OCI-LY3 (cell line): ENCODE measurements at regions not wholly inside any gene's neighbourhood (a gene's known extent, or its start where the extent isn't known, plus 50 kb on each side); places are given as distances from the start of the nearest gene placed in this dataset.
"Not testable (repeated sequence)": the region's sequence is repeated elsewhere in the genome, so short reads cannot be mapped to it uniquely, and the experiment has no call there.

Source experiments
- H2AFZ ChIP-seq: fragments of 200-600, 300-600 bp; shearing (Covaris generic); 2 replicates; pipeline ENCODE4 v1.6.0; 2014; ENCODE audit warnings: antibody characterized with exemption, low read depth, low read length
- H3K27ac ChIP-seq: fragments of 200-600, 300-600 bp; sonication (generic); 2 replicates; pipeline ENCODE4 v1.5.1; 2014; ENCODE audit warnings: mild to moderate bottlenecking, low read length, moderate library complexity, mixed read lengths
- H3K27me3 ChIP-seq: fragments of 200-600, 300-600 bp; sonication (generic); 2 replicates; pipeline ENCODE4 v1.6.1; 2014; ENCODE audit warnings: low read depth, low read length, mixed read lengths
- H3K36me3 ChIP-seq: fragments of 200-600, 300-600 bp; sonication (generic); replicated peaks from 2 replicates; pipeline ENCODE3; 2014; ENCODE audit warnings: low read depth, low read length, mixed read lengths
- H3K4me1 ChIP-seq: fragments of 300-600, 200-600 bp; sonication (generic); 2 replicates; pipeline ENCODE4 v1.6.1; 2014; ENCODE audit warnings: low read length, mixed read lengths
- H3K4me2 ChIP-seq: fragments of 200-600, 300-600 bp; sonication (generic); 2 replicates; pipeline ENCODE4 v1.6.1; 2014; ENCODE audit warnings: low read length, mixed read lengths
- H3K4me3 ChIP-seq: fragments of 300-600, 200-600 bp; sonication (generic); 2 replicates; pipeline ENCODE4 v1.5.1; 2014; ENCODE audit warnings: antibody characterized with exemption, mild to moderate bottlenecking, low read length, moderate library complexity
- H3K79me2 ChIP-seq: fragments of 300-600, 200-600 bp; shearing (Covaris generic); 2 replicates; pipeline ENCODE4 v1.6.1; 2014; ENCODE audit warnings: mild to moderate bottlenecking, low read length, mixed read lengths
- H3K9ac ChIP-seq: fragments of 300-600, 200-600 bp; shearing (Covaris generic); 2 replicates; pipeline ENCODE4 v1.6.0; 2014; ENCODE audit warnings: mild to moderate bottlenecking, low read length, moderate library complexity
- H3K9me3 ChIP-seq: fragments of 200-600, 300-600 bp; shearing (Covaris generic); 2 replicates; pipeline ENCODE4 v1.6.1; 2014; ENCODE audit warnings: low read length, mixed read lengths; ENCODE audit not compliant: insufficient read depth
- H4K20me1 ChIP-seq: fragments of 200-600, 300-600 bp; sonication (generic); 2 replicates; pipeline ENCODE4 v1.6.1; 2016; ENCODE audit warnings: low read length, mixed read lengths; ENCODE audit not compliant: insufficient read depth

GRCh38 chr1:146618582-146618981 is 319.5 kb upstream of the NBPF12 start:
- H3K27ac ChIP-seq, H2AFZ ChIP-seq, H4K20me1 ChIP-seq, H3K4me1 ChIP-seq, H3K9me3 ChIP-seq, H3K9ac ChIP-seq, H3K4me3 ChIP-seq, H3K4me2 ChIP-seq, H3K27me3 ChIP-seq, H3K36me3 ChIP-seq, H3K79me2 ChIP-seq: not testable (repeated sequence)

GRCh38 chr1:146604681-146605080 is 333.4 kb upstream of the NBPF12 start:
- H3K79me2 ChIP-seq, H3K27ac ChIP-seq, H3K27me3 ChIP-seq, H3K4me2 ChIP-seq, H2AFZ ChIP-seq, H3K4me1 ChIP-seq, H4K20me1 ChIP-seq, H3K36me3 ChIP-seq, H3K9me3 ChIP-seq, H3K9ac ChIP-seq, H3K4me3 ChIP-seq: not testable (repeated sequence)

GRCh38 chr1:146600720-146601307 is 337.3 kb upstream of the NBPF12 start:
- H3K4me1 ChIP-seq, H3K27ac ChIP-seq, H3K79me2 ChIP-seq, H3K4me2 ChIP-seq, H3K36me3 ChIP-seq, H3K27me3 ChIP-seq, H4K20me1 ChIP-seq, H2AFZ ChIP-seq, H3K4me3 ChIP-seq, H3K9ac ChIP-seq, H3K9me3 ChIP-seq: not testable (repeated sequence)

- not testable (repeated sequence) for H3K4me3 ChIP-seq, H3K27ac ChIP-seq, H3K79me2 ChIP-seq, H3K4me1 ChIP-seq, H3K9ac ChIP-seq, H3K9me3 ChIP-seq, H3K27me3 ChIP-seq, H3K36me3 ChIP-seq, H4K20me1 ChIP-seq, H2AFZ ChIP-seq, H3K4me2 ChIP-seq
These were observed 338.2 kb upstream of the NBPF12 start for GRCh38 chr1:146599906-146600305.

GRCh38 chr1:146581229-146581628 is 352.4 kb upstream of the NOTCH2NLA start:
- not testable (repeated sequence) for H3K9ac ChIP-seq, H3K9me3 ChIP-seq, H4K20me1 ChIP-seq, H3K27me3 ChIP-seq, H3K36me3 ChIP-seq, H3K79me2 ChIP-seq, H3K4me1 ChIP-seq, H3K27ac ChIP-seq, H2AFZ ChIP-seq, H3K4me2 ChIP-seq, H3K4me3 ChIP-seq

- H3K27me3 ChIP-seq, H2AFZ ChIP-seq: not testable (repeated sequence)
These were observed 338.7 kb upstream of the NOTCH2NLA start for GRCh38 chr1:146567541-146567940.

GRCh38 chr1:146558032-146558431 is 329.2 kb upstream of the NOTCH2NLA start:
- not testable (repeated sequence) for H3K4me1 ChIP-seq, H3K79me2 ChIP-seq

More at GRCh38 chr1:146567541-146567940, 338.7 kb upstream of the NOTCH2NLA start:
- H3K4me3 ChIP-seq, H3K4me2 ChIP-seq, H3K79me2 ChIP-seq, H3K36me3 ChIP-seq, H3K9me3 ChIP-seq, H3K9ac ChIP-seq, H4K20me1 ChIP-seq, H3K4me1 ChIP-seq, H3K27ac ChIP-seq: not testable (repeated sequence)

GRCh38 chr1:146556405-146556804 is 327.6 kb upstream of the NOTCH2NLA start:
- H3K79me2 ChIP-seq, H3K9ac ChIP-seq, H3K4me2 ChIP-seq, H2AFZ ChIP-seq, H3K27ac ChIP-seq, H3K9me3 ChIP-seq, H3K27me3 ChIP-seq, H3K4me3 ChIP-seq, H3K4me1 ChIP-seq, H4K20me1 ChIP-seq, H3K36me3 ChIP-seq: not testable (repeated sequence)

More at GRCh38 chr1:146558032-146558431, 329.2 kb upstream of the NOTCH2NLA start:
- H3K9me3 ChIP-seq, H3K27ac ChIP-seq, H3K4me2 ChIP-seq, H2AFZ ChIP-seq, H4K20me1 ChIP-seq, H3K27me3 ChIP-seq, H3K4me3 ChIP-seq, H3K36me3 ChIP-seq, H3K9ac ChIP-seq: not testable (repeated sequence)

GRCh38 chr1:146552414-146552813 is 323.6 kb upstream of the NOTCH2NLA start:
- not testable (repeated sequence) for H4K20me1 ChIP-seq, H3K27ac ChIP-seq, H3K4me2 ChIP-seq, H3K79me2 ChIP-seq, H2AFZ ChIP-seq, H3K4me3 ChIP-seq, H3K9ac ChIP-seq, H3K27me3 ChIP-seq, H3K4me1 ChIP-seq, H3K9me3 ChIP-seq, H3K36me3 ChIP-seq

- H3K9me3 ChIP-seq, H4K20me1 ChIP-seq, H3K27ac ChIP-seq: not testable (repeated sequence)
These were observed 319.9 kb upstream of the NOTCH2NLA start for GRCh38 chr1:146548684-146549083.

More at GRCh38 chr1:146548684-146549083, 319.9 kb upstream of the NOTCH2NLA start:
- not testable (repeated sequence) for H3K9ac ChIP-seq, H3K79me2 ChIP-seq, H3K4me1 ChIP-seq, H2AFZ ChIP-seq, H3K27me3 ChIP-seq, H3K36me3 ChIP-seq, H3K4me3 ChIP-seq, H3K4me2 ChIP-seq
